ENCODE measurements at regions not wholly inside any gene's neighbourhood (a gene's known extent, or its start where the extent isn't known, plus 50 kb on each side); places are given as distances from the start of the nearest gene placed in this dataset.

DNA sequence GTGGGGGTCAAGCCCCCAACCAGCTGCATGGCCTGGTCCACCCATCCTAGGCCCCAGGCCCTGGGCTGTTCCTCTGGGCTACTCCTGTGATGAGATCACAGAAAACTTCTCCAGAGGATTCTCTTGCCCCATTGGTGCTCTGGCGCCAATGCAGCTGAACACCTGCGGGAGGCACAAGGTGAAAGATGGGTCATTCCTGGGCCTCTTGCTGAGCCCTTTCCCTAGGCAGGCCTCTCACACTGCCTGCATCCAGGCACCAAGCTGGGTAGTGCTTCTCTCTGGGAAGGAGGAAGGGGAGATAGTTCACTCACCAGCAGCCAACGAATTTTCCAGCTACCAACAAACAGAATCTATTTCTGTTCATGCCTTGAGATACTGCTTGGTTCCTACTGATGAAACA, 142.1 kb downstream of the PXDC1 start:
- WGBS, 2 donors: 84 to 89% methylated on average over 3 of the region's 3 CpGs
- intact Hi-C loops (cut with DNase I; ENCODE audit: low total_unique reads): no loop called here
- no peaks in the 10 kb centered on the region for H3K36me3 ChIP-seq (ENCODE audit: low read depth, missing control alignments)
- H3K27ac ChIP-seq: no peak overlapping the region
- no peak for TF ChIP-seq CTCF (IDR thresholded peaks at IDR 0.05)
- no peak for TF ChIP-seq POLR2A (IDR thresholded peaks at IDR 0.05)
- H3K4me1 ChIP-seq: no peaks in the 10 kb centered on the region
- H3K4me3 ChIP-seq: no peak overlapping the region
- no peaks in the 10 kb centered on the region for H3K27me3 ChIP-seq
- no peak for DNase-seq
- H3K9me3 ChIP-seq: no peaks in the 10 kb centered on the region

GRCh38 chr6:3608159-3608558, 143.4 kb downstream of the PXDC1 start:
- intact Hi-C loops (cut with DNase I; ENCODE audit: low total_unique reads): no loop called here
- H3K27me3 ChIP-seq: no peaks in the 10 kb centered on the region
- H3K4me3 ChIP-seq: no peak overlapping the region
- 84 to 98% methylated on average over 10 of the region's 10 CpGs for WGBS, 2 donors
- no peak for DNase-seq
- TF ChIP-seq POLR2A (IDR thresholded peaks at IDR 0.05) (no peak), CTCF (IDR thresholded peaks at IDR 0.05) (no peak)
- H3K4me1 ChIP-seq: no peaks in the 10 kb centered on the region
- H3K36me3 ChIP-seq (ENCODE audit: low read depth, missing control alignments): no peaks in the 10 kb centered on the region
- H3K9me3 ChIP-seq: no peaks in the 10 kb centered on the region
- no peak overlapping the region for H3K27ac ChIP-seq

- TF ChIP-seq CTCF (IDR thresholded peaks at IDR 0.05) (no peak), POLR2A (IDR thresholded peaks at IDR 0.05) (no peak)
- Histone ChIP-seq H3K4me3 (no peak overlapping the region), H3K27ac (no peak overlapping the region), H3K4me1 (no peaks in the 10 kb centered on the region), H3K36me3 (ENCODE audit: low read depth, missing control alignments) (no peaks in the 10 kb centered on the region), H3K27me3 (no peaks in the 10 kb centered on the region), H3K9me3 (no peaks in the 10 kb centered on the region)
- WGBS, 2 donors: 80 to 98% methylated on average over 5 to 8 of the region's 8 CpGs
- intact Hi-C loops (cut with DNase I; ENCODE audit: low total_unique reads): no loop called here
- DNase-seq: no peak
These were observed 143.9 kb downstream of the PXDC1 start for GRCh38 chr6:3607599-3607998.

GRCh38 chr6:3607171-3607570, 144.3 kb downstream of the PXDC1 start:
- TF ChIP-seq POLR2A (IDR thresholded peaks at IDR 0.05) (no peak), CTCF (IDR thresholded peaks at IDR 0.05) (no peak)
- intact Hi-C loops (cut with DNase I; ENCODE audit: low total_unique reads): no loop called here
- no peak overlapping the region for H3K4me3 ChIP-seq

GRCh38 chr6:3603340-3604130, 146.7 kb upstream of the SLC22A23 start:
- intact Hi-C loops (cut with DNase I; ENCODE audit: low total_unique reads): no loop called here
- no peaks in the 10 kb centered on the region for H3K36me3 ChIP-seq (ENCODE audit: low read depth, missing control alignments)
- no peaks in the 10 kb centered on the region for H3K9me3 ChIP-seq
- no peaks in the 10 kb centered on the region for H3K4me1 ChIP-seq
- H3K4me3 ChIP-seq: no peak overlapping the region
- no peak overlapping the region for H3K27ac ChIP-seq
- 86 to 89% methylated on average over 2 to 5 of the region's 5 CpGs for WGBS, 2 donors
- no peak for TF ChIP-seq CTCF (IDR thresholded peaks at IDR 0.05)
- TF ChIP-seq POLR2A (IDR thresholded peaks at IDR 0.05): no peak
- DNase-seq: no peak
- no peaks in the 10 kb centered on the region for H3K27me3 ChIP-seq

More at GRCh38 chr6:3607171-3607570, 144.3 kb downstream of the PXDC1 start:
- WGBS, 2 donors: 74 to 80% methylated on average over 4 of the region's 4 CpGs
- no peak for DNase-seq
- H3K27me3 ChIP-seq: no peaks in the 10 kb centered on the region
- no peaks in the 10 kb centered on the region for H3K4me1 ChIP-seq
- no peaks in the 10 kb centered on the region for H3K9me3 ChIP-seq
- H3K36me3 ChIP-seq (ENCODE audit: low read depth, missing control alignments): no peaks in the 10 kb centered on the region
- H3K27ac ChIP-seq: no peak overlapping the region

Measured in testis (tissue), 2 donors.